GM12872 (cell line): ENCODE measurements at regions not wholly inside any gene's neighbourhood (a gene's known extent, or its start where the extent isn't known, plus 50 kb on each side); places are given as distances from the start of the nearest gene placed in this dataset.

Experiments used
- CTCF ChIP-seq: IDR thresholded peaks from 3 replicates; pipeline ENCODE4 v1.5.1; 2011; ENCODE audit warnings: low read depth, mild to moderate bottlenecking, low read length, moderate library complexity; ENCODE audit not compliant: insufficient read depth

GRCh38 chr17:71107136-71107535, 937.8 kb downstream of the KCNJ2 start:
- TF ChIP-seq CTCF = no peak

DNA sequence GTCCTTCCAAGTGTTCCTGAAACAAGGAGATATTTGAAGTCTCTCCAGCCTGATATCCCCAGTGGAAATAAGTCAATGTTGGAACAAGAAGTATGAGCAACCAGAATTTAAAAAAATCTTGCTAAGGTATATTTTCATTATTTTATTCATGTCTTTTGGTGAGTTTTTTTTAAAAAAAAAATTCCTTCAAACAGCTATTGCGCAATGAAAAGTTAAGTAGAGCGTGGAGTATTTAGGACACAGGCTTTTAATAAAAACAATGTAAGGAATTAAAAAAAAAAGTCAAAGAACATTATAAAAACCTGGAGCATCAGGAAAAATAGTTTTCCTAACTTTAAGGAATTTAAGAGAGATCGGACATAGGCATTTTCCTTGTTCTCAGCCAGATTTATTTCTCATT, 940.4 kb downstream of the KCNJ2 start:
- no peak for TF ChIP-seq CTCF

- no peak for TF ChIP-seq CTCF
Observed at GRCh38 chr17:71110326-71110725, 941.0 kb downstream of the KCNJ2 start.

DNA sequence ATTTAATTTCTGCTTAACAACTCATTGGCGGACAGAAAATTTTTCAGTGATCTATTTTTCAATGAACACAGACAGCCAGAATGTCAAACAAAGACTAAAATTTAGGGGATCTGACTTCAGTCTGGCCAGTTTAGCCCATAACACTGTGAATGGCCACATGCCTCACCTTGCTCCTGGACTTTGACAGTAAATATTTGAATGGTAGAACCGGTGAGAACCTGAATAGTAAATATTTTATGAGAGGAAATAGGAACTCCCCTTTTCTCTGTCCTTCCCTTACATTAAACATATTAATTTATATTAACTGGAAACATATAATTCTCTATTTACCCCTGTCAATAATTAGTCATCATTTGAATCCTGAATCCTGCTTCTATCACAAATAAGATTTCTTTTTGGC, 942.1 kb downstream of the KCNJ2 start:
- no peak for TF ChIP-seq CTCF

DNA sequence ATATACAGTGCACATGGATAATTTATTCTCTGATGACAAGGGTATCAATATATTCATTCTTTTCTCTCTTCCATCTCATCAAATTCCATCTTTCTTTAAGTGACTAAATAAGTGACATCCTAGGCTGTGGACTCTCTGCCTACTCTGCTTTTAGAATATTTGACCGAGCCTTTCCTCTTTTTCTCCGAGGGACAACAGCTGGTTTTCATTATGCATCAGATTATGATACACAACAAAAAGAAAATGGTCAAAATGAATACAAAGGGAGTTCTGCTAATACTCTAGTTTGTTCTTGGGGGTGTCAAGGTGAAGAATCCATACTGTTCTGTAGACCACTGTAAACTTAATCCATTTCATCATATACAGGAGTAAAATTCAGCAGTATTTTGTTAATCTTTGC, 942.6 kb downstream of the KCNJ2 start:
- no peak for TF ChIP-seq CTCF

- TF ChIP-seq CTCF = no peak
Observed at GRCh38 chr17:71113347-71113746, 944.0 kb downstream of the KCNJ2 start.

DNA sequence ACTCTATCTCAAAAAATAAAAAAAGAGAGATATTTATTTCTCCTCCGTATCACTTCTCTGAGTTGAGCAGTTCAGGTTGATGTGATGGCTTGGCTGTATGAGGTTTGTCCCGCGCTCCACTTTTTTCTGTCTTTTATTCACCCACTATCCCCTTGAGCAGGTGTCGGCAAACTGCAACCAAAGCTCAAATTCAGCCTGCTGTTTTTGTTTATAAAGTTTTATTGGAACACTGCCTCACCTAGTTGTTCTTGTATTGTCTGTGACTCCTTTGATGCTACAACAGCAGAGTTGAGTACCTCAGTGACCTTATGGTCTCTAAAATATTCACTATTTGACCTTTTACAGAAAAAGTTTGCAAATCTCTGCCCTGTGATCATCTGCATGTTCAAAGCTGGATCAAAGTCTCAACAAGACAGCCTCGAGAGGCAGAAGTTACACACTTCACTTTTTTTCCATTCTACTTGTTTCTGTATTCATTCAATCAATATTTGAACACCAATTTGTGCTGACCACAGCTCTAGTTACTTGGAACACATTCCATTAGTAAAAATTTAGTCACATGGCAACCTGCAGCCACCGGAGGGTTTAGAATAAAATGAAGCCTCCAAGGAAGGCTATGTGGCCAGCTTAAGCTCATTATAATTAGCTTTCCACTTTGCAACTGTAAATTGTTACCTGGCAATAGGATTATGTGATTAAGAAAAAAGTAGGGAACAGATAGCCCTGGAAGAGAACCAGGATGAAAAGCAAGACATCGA, 945.8 kb downstream of the KCNJ2 start:
- TF ChIP-seq CTCF = no peak
